IMR-90 (cell line): ENCODE measurements at regions not wholly inside any gene's neighbourhood (a gene's known extent, or its start where the extent isn't known, plus 50 kb on each side); places are given as distances from the start of the nearest gene placed in this dataset.

Source experiments
- BHLHE40 ChIP-seq: fragments of 150-350 bp; IDR thresholded peaks from 2 replicates; pipeline ENCODE4 v1.6.1; 2016; ENCODE audit warnings: mild to moderate bottlenecking, low read depth, low read length
- CEBPB ChIP-seq: IDR thresholded peaks from 2 replicates; pipeline ENCODE4 v1.6.1; 2012; ENCODE audit warnings: low read depth, low read length, improper control_type of control experiment
- CTCF ChIP-seq: conservative IDR thresholded peaks from 2 replicates; pipeline ENCODE4 v1.5.1; 2012; ENCODE audit warnings: mild to moderate bottlenecking, low read depth, low read length, improper control_type of control experiment
- ELK1 ChIP-seq: fragments of 150-350 bp; IDR thresholded peaks from 2 replicates; pipeline ENCODE4 v1.6.1; 2016; ENCODE audit warnings: low read depth, mild to moderate bottlenecking, low read length, moderate library complexity, borderline replicate concordance
- FOS ChIP-seq: fragments of 150-350 bp; IDR thresholded peaks from 2 replicates; pipeline ENCODE4 v1.6.1; 2016; ENCODE audit warnings: low read depth, low read length
- MAZ ChIP-seq: IDR thresholded peaks from 2 replicates; pipeline ENCODE4 v1.6.1; 2012; ENCODE audit warnings: low read depth, mild to moderate bottlenecking, low read length, improper control_type of control experiment, moderate library complexity, borderline replicate concordance
- MXI1 ChIP-seq: IDR thresholded peaks from 2 replicates; pipeline ENCODE4 v1.6.1; 2012; ENCODE audit warnings: low read depth, mild to moderate bottlenecking, low read length, moderate library complexity, borderline replicate concordance
- NFE2L2 ChIP-seq: fragments of 150-350 bp; IDR thresholded peaks from 2 replicates; pipeline ENCODE4 v1.6.1; 2016; ENCODE audit warnings: low read depth, mild to moderate bottlenecking, low read length
- POLR2A ChIP-seq: IDR thresholded peaks from 2 replicates; pipeline ENCODE4 v1.6.1; 2012; ENCODE audit warnings: mild to moderate bottlenecking, low read depth, low read length
- RAD21 ChIP-seq: IDR thresholded peaks from 2 replicates; pipeline ENCODE4 v1.6.1; 2012; ENCODE audit warnings: low read length, improper control_type of control experiment
- RCOR1 ChIP-seq: IDR thresholded peaks from 2 replicates; pipeline ENCODE4 v1.6.1; 2012; ENCODE audit warnings: mild to moderate bottlenecking, low read length, improper control_type of control experiment; ENCODE audit not compliant: insufficient replicate concordance
- RFX5 ChIP-seq: IDR thresholded peaks from 2 replicates; pipeline ENCODE4 v1.8.0; 2012; ENCODE audit warnings: low read depth, mild to moderate bottlenecking, low read length, moderate library complexity
- SMC3 ChIP-seq: fragments of 150-350 bp; IDR thresholded peaks from 2 replicates; pipeline ENCODE4 v1.6.1; 2016; ENCODE audit warnings: low read depth, mild to moderate bottlenecking, antibody characterized with exemption, low read length, moderate library complexity
- USF2 ChIP-seq: fragments of 150-350 bp; IDR thresholded peaks from 2 replicates; pipeline ENCODE4 v1.6.1; 2017; ENCODE audit warnings: mild to moderate bottlenecking, antibody characterized with exemption, low read length, low read depth

- TF ChIP-seq CTCF (no peak), USF2 (no peak), POLR2A (no peak), SMC3 (no peak), CEBPB (no peak), FOS (no peak), RFX5 (no peak), ELK1 (no peak), RCOR1 (no peak), RAD21 (no peak), BHLHE40 (no peak), MXI1 (no peak), MAZ (no peak), NFE2L2 (no peak)
These were observed 1552.6 kb upstream of the ADGRL3 start for GRCh38 chr4:59647500-59647899.
